Stimulated activated naive B cell treated with anti-CD40 and anti-IgM and Interleukin-4, amounts not matched to agents 10 μg/mL and 1 μg/mL and 100 μg/mL, for 72 hours (primary cell): ENCODE measurements at regions not wholly inside any gene's neighbourhood (a gene's known extent, or its start where the extent isn't known, plus 50 kb on each side); places are given as distances from the start of the nearest gene placed in this dataset.

ENCODE experiments used
- ATAC-seq, 2 donors: fragments of 150-1000 bp; cut with Tn5 transposase; replicated peaks; 2 replicates each; pipeline ENCODE4 v1.10.0; 2021; ENCODE audit warnings: moderate library complexity in 1 of 2
- DNase-seq: peaks from one replicate; pipeline ENCODE4 v3.0.0; 2021
- H3K27ac Mint-ChIP-seq: one replicate; pipeline ENCODE4 v1.8.0; 2022; ENCODE audit warnings: mild to moderate bottlenecking, mixed read lengths
- H3K27me3 Mint-ChIP-seq, 2 donors: one replicate each; pipeline ENCODE4 v1.8.0; 2022; ENCODE audit warnings: mixed read lengths in 2 of 2
- H3K36me3 Mint-ChIP-seq, 2 donors: one replicate each; pipeline ENCODE4 v1.8.0; 2022; ENCODE audit warnings: mixed read lengths in 2 of 2, mild to moderate bottlenecking in 1 of 2
- H3K4me1 Mint-ChIP-seq, 2 donors: one replicate each; pipeline ENCODE4 v1.8.0; 2022; ENCODE audit warnings: mixed read lengths in 2 of 2, mild to moderate bottlenecking in 1 of 2
- H3K4me3 Mint-ChIP-seq, 2 donors: one replicate each; pipeline ENCODE4 v1.8.0; 2022; ENCODE audit warnings: mild to moderate bottlenecking in 2 of 2, mixed read lengths in 2 of 2, moderate library complexity in 1 of 2
- H3K9me3 Mint-ChIP-seq, 2 donors: one replicate each; pipeline ENCODE4 v1.8.0; 2022; ENCODE audit warnings: mixed read lengths in 2 of 2, mild to moderate bottlenecking in 1 of 2

DNA sequence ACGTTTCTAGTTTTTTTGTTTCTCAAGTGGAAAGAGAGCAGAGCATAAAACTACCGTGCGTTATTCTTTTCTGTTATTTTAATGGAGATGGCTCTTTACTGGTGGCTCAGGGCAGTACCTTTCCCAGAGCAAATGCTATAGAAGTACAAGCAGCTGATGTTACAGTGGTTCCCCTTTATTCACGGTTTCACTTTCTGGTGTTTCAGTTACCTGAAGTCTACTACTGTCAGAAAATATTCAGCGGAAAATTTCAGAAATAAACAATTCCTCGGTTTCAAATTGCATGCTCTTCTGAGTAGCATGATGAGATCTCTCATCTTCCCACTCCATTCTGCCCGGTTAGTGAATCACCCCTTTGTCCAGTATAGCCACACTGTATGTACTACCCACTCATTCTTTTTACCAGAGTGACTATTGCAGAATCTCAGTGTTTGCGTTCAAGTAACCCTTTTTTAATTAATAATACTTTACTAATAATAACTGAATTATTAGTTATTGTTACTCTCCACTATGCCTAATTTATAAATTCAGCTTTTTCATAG lies 597.5 kb upstream of the ROBO2 start:
- no peaks in the 10 kb centered on the region for H3K27me3 Mint-ChIP-seq
- peaks cover 2 to 4% of the 10 kb centered on the region in 2 donors for H3K9me3 Mint-ChIP-seq
- no peaks in the 10 kb centered on the region for H3K36me3 Mint-ChIP-seq
- no peak overlapping the region for H3K4me3 Mint-ChIP-seq
- no peak for DNase-seq
- no peaks in the 10 kb centered on the region for H3K4me1 Mint-ChIP-seq
- H3K27ac Mint-ChIP-seq: no peak overlapping the region
- ATAC-seq: no peak

DNA sequence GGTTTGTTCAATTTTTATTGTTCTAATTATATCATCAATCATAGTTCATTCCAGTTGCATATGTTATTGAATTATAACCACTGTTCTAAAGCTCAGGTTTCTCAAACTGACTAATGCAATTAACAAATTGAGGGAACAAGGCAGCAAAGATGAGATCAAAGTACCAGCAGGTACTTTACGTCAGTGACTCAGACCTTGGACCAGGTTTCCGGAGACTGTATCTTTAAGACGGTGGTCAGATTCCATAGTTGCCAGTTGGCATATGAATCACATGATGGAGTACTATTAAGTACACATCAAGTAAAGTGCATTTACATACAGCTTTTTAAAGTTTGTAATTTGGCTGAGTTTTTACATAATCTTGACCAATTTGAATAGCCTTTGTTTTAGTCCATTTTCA lies 583.6 kb upstream of the ROBO2 start:
- Mint-ChIP-seq H3K27ac (no peak overlapping the region), H3K36me3 (no peaks in the 10 kb centered on the region), H3K9me3 (peaks cover 4 to 7% of the 10 kb centered on the region in 2 donors), H3K27me3 (no peaks in the 10 kb centered on the region), H3K4me3 (no peak overlapping the region), H3K4me1 (no peaks in the 10 kb centered on the region)
- DNase-seq (no peak), ATAC-seq (no peak)

DNA sequence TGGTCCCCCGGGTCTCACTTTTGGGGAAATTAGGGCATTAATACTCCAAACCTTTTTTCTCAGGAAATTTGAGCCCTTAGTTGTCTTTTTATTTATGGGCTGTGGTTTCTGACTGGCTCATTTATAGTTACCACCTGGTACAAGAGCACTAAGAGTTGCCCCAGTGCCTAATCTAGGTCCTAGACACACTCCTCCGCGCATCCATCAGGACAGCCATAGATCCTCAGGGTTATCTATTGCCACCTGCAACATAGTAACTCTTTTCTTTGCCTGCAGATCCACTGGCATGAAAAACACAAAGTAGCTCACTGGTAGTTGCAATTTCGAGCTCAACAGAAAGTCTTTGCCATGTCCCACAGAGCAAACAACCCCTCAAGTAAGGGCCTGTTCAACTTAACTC lies 576.4 kb upstream of the ROBO2 start:
- Mint-ChIP-seq H3K27me3 (no peaks in the 10 kb centered on the region), H3K9me3 (peaks cover 2% of the 10 kb centered on the region in 2 donors), H3K27ac (no peak overlapping the region), H3K4me1 (no peaks in the 10 kb centered on the region), H3K36me3 (no peaks in the 10 kb centered on the region), H3K4me3 (no peak overlapping the region)
- ATAC-seq: no peak
- DNase-seq: no peak

DNA sequence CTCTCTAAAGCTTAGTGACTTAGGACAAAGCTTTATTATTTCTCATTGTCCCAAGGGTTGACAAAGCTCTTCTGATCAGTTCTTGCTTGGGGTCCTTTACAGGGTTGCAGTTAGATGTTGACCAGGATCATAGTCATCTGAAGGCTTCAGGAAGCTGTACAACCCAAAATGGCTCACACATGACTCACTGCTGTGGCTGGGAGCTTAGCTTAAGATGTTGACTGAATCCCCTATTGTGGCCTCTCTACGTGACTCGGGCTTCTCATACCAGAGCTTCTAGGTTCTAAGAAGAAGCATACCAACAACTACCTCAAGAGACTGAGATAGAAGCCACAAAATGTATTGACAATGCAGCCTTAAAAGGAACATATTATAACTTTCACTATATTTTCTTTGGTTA lies 569.6 kb upstream of the ROBO2 start:
- Mint-ChIP-seq H3K9me3 (peaks cover 3 to 13% of the 10 kb centered on the region in 2 donors), H3K27ac (no peak overlapping the region), H3K27me3 (no peaks in the 10 kb centered on the region), H3K4me1 (no peaks in the 10 kb centered on the region), H3K36me3 (no peaks in the 10 kb centered on the region), H3K4me3 (no peak overlapping the region)
- DNase-seq: no peak
- no peak for ATAC-seq

DNA sequence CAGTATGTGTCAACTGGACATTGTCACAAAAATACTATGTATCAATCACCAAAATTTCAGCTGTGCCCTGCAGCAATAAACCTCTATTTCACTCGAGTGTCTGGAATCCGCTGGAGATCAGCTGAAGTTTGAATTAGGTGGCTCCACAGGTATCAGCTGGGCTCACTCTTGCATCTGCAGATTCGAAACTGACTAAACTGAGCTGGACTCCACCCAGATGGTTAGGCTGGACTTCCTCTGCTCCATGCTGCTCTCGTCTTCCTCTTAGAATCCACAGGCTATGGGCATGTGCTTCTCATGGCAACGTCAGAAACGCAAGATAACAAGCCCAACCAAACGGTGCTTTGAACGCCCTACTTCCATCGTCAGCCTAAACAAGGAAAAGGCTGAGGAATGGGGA lies 565.3 kb upstream of the ROBO2 start:
- Mint-ChIP-seq H3K27ac (no peak overlapping the region), H3K4me1 (no peaks in the 10 kb centered on the region), H3K36me3 (no peaks in the 10 kb centered on the region), H3K4me3 (no peak overlapping the region), H3K27me3 (no peaks in the 10 kb centered on the region), H3K9me3 (peaks cover 5% of the 10 kb centered on the region in 2 donors)
- no peak for DNase-seq
- ATAC-seq: no peak

DNA sequence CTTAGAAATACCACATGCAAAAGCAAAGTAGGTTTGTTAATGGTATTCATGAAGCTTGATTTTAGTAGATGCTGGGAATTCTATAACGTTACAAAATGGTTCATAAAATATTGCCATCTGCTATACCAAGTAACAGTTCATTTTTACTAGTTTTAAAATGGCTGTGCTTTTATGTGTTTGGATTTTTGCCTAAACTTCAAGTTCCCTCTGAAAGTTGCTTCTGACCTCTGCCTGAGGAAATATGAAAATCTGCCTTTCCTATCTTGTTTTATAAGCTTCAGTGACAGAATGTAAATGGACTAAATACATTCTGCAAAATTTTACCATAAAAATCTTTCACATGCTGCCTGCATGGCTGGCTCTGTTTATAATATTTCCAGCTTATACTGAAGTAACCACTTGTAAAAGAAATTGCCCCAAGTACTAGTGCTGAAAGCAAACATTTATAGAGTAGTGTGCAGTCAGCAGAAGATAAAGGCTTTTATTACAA lies 560.7 kb upstream of the ROBO2 start:
- ATAC-seq (no peak), DNase-seq (no peak)
- no peak overlapping the region for H3K27ac Mint-ChIP-seq
- H3K36me3 Mint-ChIP-seq: no peaks in the 10 kb centered on the region
- peaks cover 5 to 9% of the 10 kb centered on the region in 2 donors for H3K9me3 Mint-ChIP-seq
- H3K4me1 Mint-ChIP-seq: no peaks in the 10 kb centered on the region
- no peaks in the 10 kb centered on the region for H3K27me3 Mint-ChIP-seq
- H3K4me3 Mint-ChIP-seq: no peak overlapping the region

DNA sequence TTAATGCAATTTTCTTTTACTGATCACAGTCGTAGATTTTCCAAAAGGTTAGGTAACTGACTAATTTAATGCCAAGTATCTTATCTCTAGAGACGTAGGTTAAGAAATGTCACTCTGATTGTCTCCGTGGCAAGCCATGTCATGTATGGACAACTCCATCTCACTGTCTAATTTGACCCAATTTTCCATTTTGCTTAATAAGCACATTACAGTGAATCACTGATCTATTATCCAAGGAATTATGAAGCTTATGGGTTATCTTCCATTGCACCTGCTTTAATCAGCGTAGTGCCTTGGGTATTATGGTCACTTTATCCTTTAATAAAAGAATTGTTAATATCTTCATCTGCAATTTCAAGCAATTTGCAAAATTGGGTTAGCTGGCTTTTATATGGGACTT lies 557.4 kb upstream of the ROBO2 start:
- H3K9me3 Mint-ChIP-seq: peaks cover 0 to 7% of the 10 kb centered on the region in 2 donors
- H3K4me1 Mint-ChIP-seq: no peaks in the 10 kb centered on the region
- H3K27ac Mint-ChIP-seq: no peak overlapping the region
- no peak overlapping the region for H3K4me3 Mint-ChIP-seq
- DNase-seq (no peak), ATAC-seq (no peak)
- H3K36me3 Mint-ChIP-seq: no peaks in the 10 kb centered on the region
- H3K27me3 Mint-ChIP-seq: no peaks in the 10 kb centered on the region

DNA sequence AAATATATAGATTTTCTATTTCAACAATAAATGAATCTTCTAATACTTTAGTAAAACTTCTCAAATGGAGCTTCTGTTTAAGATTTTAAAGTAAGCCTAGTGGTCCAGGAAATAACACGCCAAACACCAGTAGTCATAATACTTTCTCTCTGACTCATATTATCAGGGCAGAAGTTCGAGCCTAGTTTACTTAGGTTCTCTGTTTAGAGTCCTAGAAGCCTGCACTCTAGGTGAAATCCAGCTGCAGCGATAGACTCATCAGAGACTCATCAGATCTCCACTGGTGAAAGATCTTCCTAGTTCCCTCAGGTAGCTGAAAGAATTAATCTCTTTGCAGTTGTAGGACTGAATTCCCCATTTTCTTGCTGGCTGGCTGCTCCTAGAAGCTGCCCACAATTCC lies 552.5 kb upstream of the ROBO2 start:
- Mint-ChIP-seq H3K27ac (no peak overlapping the region), H3K36me3 (no peaks in the 10 kb centered on the region), H3K4me1 (no peaks in the 10 kb centered on the region), H3K9me3 (peaks cover 0 to 5% of the 10 kb centered on the region in 2 donors), H3K27me3 (no peaks in the 10 kb centered on the region), H3K4me3 (no peak overlapping the region)
- DNase-seq (no peak), ATAC-seq (no peak)

DNA sequence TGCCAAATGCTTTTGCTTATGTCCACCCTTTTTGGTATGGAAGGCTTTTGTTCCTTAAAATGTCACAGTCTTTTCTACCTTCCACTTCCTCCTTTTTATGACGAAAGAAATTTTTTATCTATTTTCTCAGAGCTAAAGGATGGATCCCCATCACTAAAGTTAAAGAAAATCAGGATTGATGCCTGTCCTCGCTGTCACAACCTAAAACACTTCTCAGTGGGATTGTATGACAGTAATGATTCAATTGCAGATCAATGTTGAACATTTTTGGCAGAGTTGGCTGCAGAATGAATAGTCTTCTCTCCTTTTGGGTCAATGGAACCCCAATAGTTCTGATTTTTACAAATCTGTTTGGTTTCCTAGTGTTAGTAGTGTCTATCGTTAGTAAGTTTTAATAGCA lies 549.8 kb upstream of the ROBO2 start:
- H3K36me3 Mint-ChIP-seq: no peaks in the 10 kb centered on the region
- ATAC-seq (no peak), DNase-seq (no peak)
- H3K4me3 Mint-ChIP-seq: no peak overlapping the region
- H3K9me3 Mint-ChIP-seq: peaks cover 0 to 6% of the 10 kb centered on the region in 2 donors
- no peak overlapping the region for H3K27ac Mint-ChIP-seq
- no peaks in the 10 kb centered on the region for H3K27me3 Mint-ChIP-seq
- H3K4me1 Mint-ChIP-seq: no peaks in the 10 kb centered on the region

DNA sequence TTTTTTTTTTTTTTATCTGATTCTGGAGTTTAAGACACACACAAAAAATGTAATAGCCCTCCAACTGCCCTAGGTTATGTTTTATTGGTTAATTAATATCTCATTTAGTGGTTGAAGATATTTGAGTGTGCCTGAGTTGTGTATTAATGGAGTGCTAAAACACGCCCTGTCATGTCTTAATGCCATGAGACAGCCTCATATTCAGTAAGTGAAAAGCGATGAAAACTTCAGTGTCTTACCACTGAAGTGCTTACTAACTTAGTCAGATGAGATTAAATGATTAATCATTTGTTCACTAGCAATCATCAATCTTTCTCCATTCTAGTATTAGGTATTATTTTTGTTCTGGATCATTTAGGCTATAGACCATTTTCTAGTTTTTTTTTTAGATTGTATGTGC lies 544.7 kb upstream of the ROBO2 start:
- no peaks in the 10 kb centered on the region for H3K4me1 Mint-ChIP-seq
- no peaks in the 10 kb centered on the region for H3K27me3 Mint-ChIP-seq
- DNase-seq (no peak), ATAC-seq (no peak)
- H3K27ac Mint-ChIP-seq: no peak overlapping the region
- H3K4me3 Mint-ChIP-seq: no peak overlapping the region
- H3K36me3 Mint-ChIP-seq: no peaks in the 10 kb centered on the region
- H3K9me3 Mint-ChIP-seq: peaks cover 6 to 20% of the 10 kb centered on the region in 2 donors

DNA sequence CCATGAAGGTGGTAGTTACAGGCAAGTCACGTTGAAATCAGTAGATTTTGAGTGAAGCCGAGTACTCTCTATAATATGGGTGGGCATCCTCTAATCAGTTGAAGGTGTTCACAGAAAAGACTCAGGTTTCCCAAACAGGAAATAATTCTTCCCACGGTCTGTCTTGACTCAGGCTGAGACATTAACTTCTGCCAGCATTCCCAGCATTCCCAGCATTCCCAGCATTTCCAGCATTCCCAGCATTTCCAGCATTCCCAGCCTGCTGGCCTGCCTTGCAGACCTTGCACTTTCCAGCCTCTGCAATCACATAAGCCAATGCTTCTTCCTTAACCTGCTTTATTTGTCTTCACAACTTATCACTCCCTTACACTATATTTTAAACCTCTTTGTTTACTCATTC lies 542.3 kb upstream of the ROBO2 start:
- Mint-ChIP-seq H3K27me3 (no peaks in the 10 kb centered on the region), H3K36me3 (no peaks in the 10 kb centered on the region), H3K4me3 (no peak overlapping the region), H3K27ac (no peak overlapping the region), H3K9me3 (peaks cover 6 to 20% of the 10 kb centered on the region in 2 donors), H3K4me1 (no peaks in the 10 kb centered on the region)
- DNase-seq (no peak), ATAC-seq (no peak)

DNA sequence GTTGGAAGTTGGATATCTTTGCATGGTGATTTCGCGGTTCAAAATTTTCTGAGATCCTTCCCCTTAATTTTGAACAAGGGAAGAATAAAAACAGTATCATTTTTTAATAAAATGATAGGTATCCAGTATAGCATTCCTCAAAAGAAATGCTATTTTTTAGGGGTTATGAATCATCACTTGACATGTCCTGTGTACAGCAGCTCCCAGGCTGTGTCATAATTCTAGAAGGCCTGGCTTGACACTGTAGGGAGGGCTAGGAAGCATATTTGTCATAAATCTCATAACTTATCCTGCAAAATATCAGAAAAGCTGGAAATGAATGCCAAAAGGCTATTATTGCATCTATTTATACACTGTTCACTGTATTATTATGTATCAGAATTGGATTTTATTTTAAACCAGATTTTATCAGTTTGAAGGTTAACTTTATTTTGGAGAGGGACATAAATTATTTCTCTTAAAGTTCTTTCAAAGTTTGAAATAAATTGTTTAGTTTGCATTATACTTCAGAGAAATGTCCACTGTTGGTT lies 539.1 kb upstream of the ROBO2 start:
- DNase-seq: no peak
- no peak for ATAC-seq
- Mint-ChIP-seq H3K27me3 (no peaks in the 10 kb centered on the region), H3K4me3 (no peak overlapping the region), H3K4me1 (no peaks in the 10 kb centered on the region), H3K27ac (no peak overlapping the region), H3K36me3 (no peaks in the 10 kb centered on the region), H3K9me3 (peaks cover 5 to 24% of the 10 kb centered on the region in 2 donors)

DNA sequence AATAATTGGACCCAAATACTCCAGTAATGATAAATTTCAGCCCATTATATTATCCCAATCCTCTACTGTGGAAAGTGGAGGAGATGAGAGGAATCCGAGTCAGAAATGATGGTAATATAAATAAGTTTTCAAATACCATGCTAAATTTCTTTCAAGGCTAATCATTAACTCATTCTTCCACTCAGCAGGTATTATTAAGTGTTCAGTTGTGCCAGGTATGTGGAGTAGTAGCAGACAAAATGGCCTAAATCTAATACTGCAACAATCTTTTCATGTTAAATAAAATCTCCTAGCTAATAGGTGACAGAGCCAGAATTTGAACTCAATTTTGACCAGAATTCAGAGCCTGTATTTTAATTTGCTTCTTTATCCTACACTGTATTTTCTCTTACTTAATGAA lies 538.6 kb upstream of the ROBO2 start:
- H3K9me3 Mint-ChIP-seq: peaks cover 5 to 24% of the 10 kb centered on the region in 2 donors
- no peak overlapping the region for H3K27ac Mint-ChIP-seq
- H3K36me3 Mint-ChIP-seq: no peaks in the 10 kb centered on the region
- no peak overlapping the region for H3K4me3 Mint-ChIP-seq
- no peaks in the 10 kb centered on the region for H3K27me3 Mint-ChIP-seq
- DNase-seq (no peak), ATAC-seq (no peak)
- H3K4me1 Mint-ChIP-seq: no peaks in the 10 kb centered on the region

DNA sequence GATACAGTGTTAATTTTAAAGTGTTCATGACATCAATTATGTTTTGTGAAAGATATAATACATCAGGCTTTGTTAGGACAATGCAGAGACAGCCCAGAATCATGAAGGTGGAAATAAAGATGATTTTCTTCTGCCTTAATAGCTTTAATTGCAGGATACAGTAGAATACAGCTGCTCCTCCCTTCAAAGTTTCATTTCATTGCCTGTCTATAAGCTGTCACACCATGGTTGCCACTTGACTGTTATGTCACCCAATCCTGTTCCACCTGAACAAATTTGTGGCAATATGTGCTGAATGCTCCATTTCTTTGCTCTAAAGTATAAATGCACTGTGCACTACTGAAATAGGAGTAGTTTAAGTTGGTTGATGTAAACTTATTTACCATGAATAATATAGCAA lies 537.8 kb upstream of the ROBO2 start:
- Mint-ChIP-seq H3K9me3 (peaks cover 5 to 22% of the 10 kb centered on the region in 2 donors), H3K27me3 (no peaks in the 10 kb centered on the region), H3K27ac (no peak overlapping the region), H3K4me1 (no peaks in the 10 kb centered on the region), H3K36me3 (no peaks in the 10 kb centered on the region), H3K4me3 (no peak overlapping the region)
- ATAC-seq: no peak
- DNase-seq: no peak

DNA sequence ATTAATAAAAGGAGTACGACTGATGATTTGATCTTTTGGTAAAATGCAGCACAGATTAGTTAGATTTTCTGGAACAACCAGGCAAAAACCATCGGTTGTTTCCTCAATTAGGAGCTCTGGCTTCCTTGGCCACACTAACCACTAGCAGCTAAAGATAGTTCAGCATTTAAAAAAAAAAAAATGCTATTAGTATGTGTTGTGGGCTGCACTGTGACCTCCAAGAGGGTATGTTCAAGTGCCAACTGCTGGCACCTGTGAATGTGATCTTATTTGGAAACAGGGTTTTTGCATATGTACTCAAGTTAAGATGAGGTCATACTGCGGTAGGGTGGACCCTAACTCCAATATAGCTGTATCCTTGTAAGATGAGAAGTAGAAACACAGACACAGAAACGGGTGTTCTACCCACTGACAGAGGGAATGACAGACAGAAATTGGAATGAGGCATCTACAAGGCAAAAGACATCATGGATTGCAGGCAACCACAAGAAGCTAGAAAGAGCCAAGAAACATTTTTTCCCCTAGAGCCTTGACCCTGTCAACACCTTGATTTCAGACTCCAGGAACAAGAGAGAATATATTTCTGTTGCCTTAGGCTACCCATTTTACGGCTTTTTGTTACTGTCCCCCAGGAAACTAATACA lies 534.6 kb upstream of the ROBO2 start:
- Mint-ChIP-seq H3K4me1 (no peaks in the 10 kb centered on the region), H3K9me3 (peaks cover 4 to 5% of the 10 kb centered on the region in 2 donors), H3K27me3 (no peaks in the 10 kb centered on the region), H3K36me3 (no peaks in the 10 kb centered on the region), H3K4me3 (no peak overlapping the region), H3K27ac (no peak overlapping the region)
- no peak for ATAC-seq
- no peak for DNase-seq
